ENCODE measurements at regions not wholly inside any gene's neighbourhood (a gene's known extent, or its start where the extent isn't known, plus 50 kb on each side); places are given as distances from the start of the nearest gene placed in this dataset.

GRCh38 chr19:28026636-28027035, 1186.3 kb downstream of the UQCRFS1 start:
- no peak for TF ChIP-seq CTCF (IDR thresholded peaks at IDR 0.05)
- Mint-ChIP-seq H3K36me3 (ENCODE audit: low read depth) (no peaks in the 10 kb centered on the region), H3K9me3 (peaks cover 9% of the 10 kb centered on the region), H3K4me1 (no peaks in the 10 kb centered on the region), H3K27ac (no peak overlapping the region), H3K27me3 (no peaks in the 10 kb centered on the region), H3K4me3 (no peak overlapping the region)
- intact Hi-C loops (cut with micrococcal nuclease), result no loop called here
- ChIA-PET CTCF (no interaction called here), POLR2A (no interaction called here)
- DNase-seq (no peak), ATAC-seq (ENCODE audit: low read depth) (no peak)

GRCh38 chr19:28024920-28025319, 1188.0 kb downstream of the UQCRFS1 start:
- no peak overlapping the region for H3K27ac Mint-ChIP-seq
- DNase-seq (no peak), ATAC-seq (ENCODE audit: low read depth) (no peak)
- H3K9me3 Mint-ChIP-seq, result peaks cover 2% of the 10 kb centered on the region
- intact Hi-C loops (cut with micrococcal nuclease), result no loop called here
- no peaks in the 10 kb centered on the region for H3K27me3 Mint-ChIP-seq
- CTCF ChIA-PET, result no interaction called here
- no peaks in the 10 kb centered on the region for H3K4me1 Mint-ChIP-seq
- H3K4me3 Mint-ChIP-seq, result no peak overlapping the region
- TF ChIP-seq CTCF (IDR thresholded peaks at IDR 0.05), result no peak
- no peaks in the 10 kb centered on the region for H3K36me3 Mint-ChIP-seq (ENCODE audit: low read depth)
- POLR2A ChIA-PET, result no interaction called here

- H3K27me3 Mint-ChIP-seq, result no peaks in the 10 kb centered on the region
- no peak for TF ChIP-seq CTCF (IDR thresholded peaks at IDR 0.05)
- ChIA-PET POLR2A (no interaction called here), CTCF (no interaction called here)
- H3K4me1 Mint-ChIP-seq, result no peaks in the 10 kb centered on the region
- H3K36me3 Mint-ChIP-seq (ENCODE audit: low read depth), result no peaks in the 10 kb centered on the region
- ATAC-seq (ENCODE audit: low read depth) (no peak), DNase-seq (no peak)
- intact Hi-C loops (cut with micrococcal nuclease), result no loop called here
- H3K9me3 Mint-ChIP-seq, result no peaks in the 10 kb centered on the region
- no peak overlapping the region for H3K27ac Mint-ChIP-seq
- H3K4me3 Mint-ChIP-seq, result no peak overlapping the region
These were observed 1189.9 kb downstream of the UQCRFS1 start for GRCh38 chr19:28023064-28023463.

- H3K4me3 Mint-ChIP-seq, result no peak overlapping the region
- CTCF ChIA-PET, result no interaction called here
- peaks cover under 1% of the 10 kb centered on the region for H3K9me3 Mint-ChIP-seq
- no peak for TF ChIP-seq CTCF (IDR thresholded peaks at IDR 0.05)
- no peak for ATAC-seq (ENCODE audit: low read depth)
- no peaks in the 10 kb centered on the region for H3K36me3 Mint-ChIP-seq (ENCODE audit: low read depth)
- intact Hi-C loops (cut with micrococcal nuclease), result no loop called here
- POLR2A ChIA-PET, result no interaction called here
- DNase-seq, result no peak
- H3K27me3 Mint-ChIP-seq, result no peaks in the 10 kb centered on the region
- no peaks in the 10 kb centered on the region for H3K4me1 Mint-ChIP-seq
- no peak overlapping the region for H3K27ac Mint-ChIP-seq
These were observed 1190.4 kb downstream of the UQCRFS1 start for GRCh38 chr19:28022506-28022905.

- DNase-seq (no peak), ATAC-seq (ENCODE audit: low read depth) (no peak)
- Mint-ChIP-seq H3K4me3 (no peak overlapping the region), H3K27me3 (no peaks in the 10 kb centered on the region), H3K9me3 (peaks cover 3% of the 10 kb centered on the region), H3K27ac (no peak overlapping the region), H3K36me3 (ENCODE audit: low read depth) (no peaks in the 10 kb centered on the region), H3K4me1 (no peaks in the 10 kb centered on the region)
- CTCF ChIA-PET, result no interaction called here
- no peak for TF ChIP-seq CTCF (IDR thresholded peaks at IDR 0.05)
- intact Hi-C loops (cut with micrococcal nuclease), result no loop called here
- POLR2A ChIA-PET, result no interaction called here
These were observed 1191.4 kb downstream of the UQCRFS1 start for GRCh38 chr19:28021259-28022185.
